CD4-positive, alpha-beta T cell (primary cell): ENCODE measurements at regions not wholly inside any gene's neighbourhood (a gene's known extent, or its start where the extent isn't known, plus 50 kb on each side); places are given as distances from the start of the nearest gene placed in this dataset.

ENCODE experiments used
- ATAC-seq: fragments of 200-7000 bp; cut with Tn5 transposase; one replicate; pipeline ENCODE4 v1.10.0; 2022; ENCODE audit warnings: mild to moderate bottlenecking; ENCODE audit not compliant: poor library complexity
- CTCF ChIA-PET: fragments of 350-600 bp; sonication (Branson Sonifier 250); formaldehyde crosslinking; loops from one replicate; lab custom pipeline; 2021; ENCODE audit warnings: antibody characterized with exemption, inconsistent platforms; lab: Charles Lee
- POLR2A ChIA-PET: fragments of 350-600 bp; sonication (Branson Sonifier 250); formaldehyde crosslinking; loops from one replicate; lab custom pipeline; 2021; ENCODE audit warnings: antibody characterized with exemption, inconsistent platforms; lab: Charles Lee
- DNase-seq, 14 experiments: peaks; one replicate each; pipeline ENCODE4 v3.0.0-alpha.2; 2013 to 2020; ENCODE audit warnings: mixed read lengths in 2 of 14
- H3K27ac ChIP-seq, 2 donors: one replicate each; pipeline versions ENCODE4 v1.5.1 to v1.7.0; 2013; ENCODE audit warnings: low read length in 2 of 2, low read depth in 1 of 2, mild to moderate bottlenecking in 1 of 2
- H3K27me3 ChIP-seq, 2 experiments: 1 replicate in 1 of 2; 2 replicates in 1 of 2; pipeline versions ENCODE4 v1.6.1 to v1.7.0; 2013; ENCODE audit warnings: low read length in 2 of 2, control low read depth in 1 of 2, mild to moderate bottlenecking in 1 of 2, moderate library complexity in 1 of 2; ENCODE audit not compliant: insufficient read depth in 2 of 2, control insufficient read depth in 1 of 2
- H3K36me3 ChIP-seq: one replicate; pipeline ENCODE4 v1.6.1; 2013; ENCODE audit warnings: low read length, control low read depth; ENCODE audit not compliant: insufficient read depth
- H3K4me1 ChIP-seq: one replicate; pipeline ENCODE4 v1.6.1; 2013; ENCODE audit warnings: low read length, control low read depth; ENCODE audit not compliant: insufficient read depth
- H3K4me3 ChIP-seq: one replicate; pipeline ENCODE4 v1.5.1; 2013; ENCODE audit warnings: mild to moderate bottlenecking, low read length, moderate library complexity
- H3K9me3 ChIP-seq, 2 experiments: 1 replicate in 1 of 2; 2 replicates in 1 of 2; pipeline versions ENCODE4 v1.6.1 to v1.7.0; 2013; ENCODE audit warnings: low read length in 2 of 2, mild to moderate bottlenecking in 2 of 2, control low read depth in 1 of 2, moderate library complexity in 1 of 2; ENCODE audit not compliant: control insufficient read depth in 1 of 2, insufficient read depth in 1 of 2
- H3K27ac Mint-ChIP-seq: one replicate; pipeline ENCODE4 v1.8.0; 2020; ENCODE audit warnings: mixed read lengths
- H3K27me3 Mint-ChIP-seq: one replicate; pipeline ENCODE4 v1.8.0; 2021; ENCODE audit warnings: mixed read lengths
- H3K36me3 Mint-ChIP-seq: one replicate; pipeline ENCODE4 v1.8.0; 2021; ENCODE audit warnings: low read depth, mixed read lengths
- H3K4me1 Mint-ChIP-seq: one replicate; pipeline ENCODE4 v1.8.0; 2021; ENCODE audit warnings: low read depth, mixed read lengths
- H3K4me3 Mint-ChIP-seq: one replicate; pipeline ENCODE4 v1.8.0; 2020; ENCODE audit warnings: mild to moderate bottlenecking, mixed read lengths
- H3K9me3 Mint-ChIP-seq: one replicate; pipeline ENCODE4 v1.8.0; 2020; ENCODE audit warnings: mixed read lengths
- CTCF ChIP-seq: fragments of 200-600 bp; IDR thresholded peaks from one replicate; pipeline ENCODE4 v1.8.0; 2022; ENCODE audit warnings: antibody characterized with exemption, mild to moderate bottlenecking
- intact Hi-C, 2 experiments: fragments of 100-400 bp; cut with DNase I in 1 of 2; cut with micrococcal nuclease in 1 of 2; formaldehyde crosslinking; loops; one replicate each; pipeline versions ENCODE4 v1.15.1 to v1.9.0; 2023 to 2025; cut with DNase I, micrococcal nuclease

DNA sequence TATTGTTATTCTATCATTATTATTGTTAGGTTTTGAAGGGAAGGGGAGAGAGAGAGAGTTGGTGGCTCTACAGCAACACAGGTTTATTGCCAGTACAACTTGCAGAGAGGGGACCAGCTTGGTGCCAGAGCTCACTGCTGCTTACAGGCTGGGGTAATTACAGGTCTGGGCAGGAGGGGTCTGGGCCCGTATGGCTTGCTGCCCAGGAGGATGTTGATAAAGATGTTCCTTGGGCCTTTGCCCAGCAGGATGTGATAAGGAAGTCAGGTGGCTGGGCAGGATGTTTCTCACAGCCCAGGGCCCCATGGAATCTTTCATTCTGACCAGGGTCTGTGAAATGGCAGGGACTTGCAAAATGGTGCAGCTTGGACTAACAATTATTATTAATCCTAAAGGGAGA, 64.2 kb upstream of the ZNF599 start:
- POLR2A ChIA-PET = interaction anchor here (2.2 kb wide), 1 partner anchor 23 kb away, joined by 8 read pairs; no protein-coding TSS in a partner anchor
- Histone ChIP-seq H3K36me3 (no peaks in the 10 kb centered on the region), H3K4me1 (peaks cover 12% of the 10 kb centered on the region), H3K4me3 (no peak overlapping the region), H3K27me3 (no peaks in the 10 kb centered on the region), H3K27ac (no peak overlapping the region), H3K9me3 (peaks cover 0 to 16% of the 10 kb centered on the region in 2 experiments)
- CTCF ChIA-PET = no interaction called here
- no peaks in the 10 kb centered on the region for H3K9me3 Mint-ChIP-seq
- H3K4me3 Mint-ChIP-seq = no peak overlapping the region
- DNase-seq = no peak
- H3K4me1 Mint-ChIP-seq = peaks cover 26% of the 10 kb centered on the region
- no peaks in the 10 kb centered on the region for H3K27me3 Mint-ChIP-seq
- TF ChIP-seq CTCF = no peak
- no peaks in the 10 kb centered on the region for H3K36me3 Mint-ChIP-seq
- no peak overlapping the region for H3K27ac Mint-ChIP-seq
- no peak for ATAC-seq
- intact Hi-C loops = loop anchor here in 1 of 2 experiments (5.0 kb wide), 3 partner anchors 90 to 255 kb away; partner anchors contain the start of gene ZNF30

DNA sequence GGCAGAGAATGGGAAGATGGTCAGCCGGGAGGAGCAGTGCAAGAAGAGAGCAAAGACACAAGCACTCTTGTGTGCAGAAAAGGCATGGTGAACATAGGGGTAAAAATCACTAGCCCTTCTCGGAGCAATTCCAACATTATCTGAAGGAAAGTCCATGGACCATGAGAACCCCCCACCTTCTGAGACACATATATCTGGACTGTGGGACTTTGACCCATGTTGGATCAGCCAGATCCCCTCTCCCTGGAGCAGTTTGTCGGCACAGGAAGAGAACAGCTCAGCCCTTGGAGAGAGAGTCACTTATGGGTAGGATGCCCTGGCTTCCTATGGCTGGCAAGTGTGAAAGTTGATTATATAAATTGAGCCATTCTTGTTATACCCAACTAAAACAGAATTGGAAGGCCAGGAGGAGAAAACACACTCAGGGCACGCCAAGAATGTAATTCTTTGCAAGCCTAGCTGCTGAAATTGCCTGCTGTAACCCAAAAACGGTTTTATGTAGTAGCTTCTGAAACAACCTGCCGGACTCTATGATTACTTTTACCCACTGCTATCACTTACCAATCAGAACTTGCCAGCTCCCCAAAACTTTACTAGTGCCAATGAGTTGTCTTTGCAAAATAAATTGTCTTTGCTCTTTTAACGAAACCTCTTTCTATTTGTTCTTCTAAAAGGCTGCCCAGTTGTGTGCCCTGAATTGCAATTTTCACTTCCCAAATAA, 62.8 kb upstream of the ZNF599 start:
- no peaks in the 10 kb centered on the region for H3K36me3 Mint-ChIP-seq
- DNase-seq (no peak), ATAC-seq (no peak)
- peaks cover 21% of the 10 kb centered on the region for H3K4me1 Mint-ChIP-seq
- no peak overlapping the region for H3K4me3 Mint-ChIP-seq
- no peak overlapping the region for H3K27ac Mint-ChIP-seq
- intact Hi-C loops = loop anchor here in 1 of 2 experiments (5.0 kb wide), 3 partner anchors 92 to 257 kb away; partner anchors contain the start of gene ZNF30
- no peaks in the 10 kb centered on the region for H3K36me3 ChIP-seq
- no peaks in the 10 kb centered on the region for H3K27me3 ChIP-seq
- no peak for TF ChIP-seq CTCF
- no peaks in the 10 kb centered on the region for H3K27me3 Mint-ChIP-seq
- ChIA-PET CTCF (no interaction called here), POLR2A (no interaction called here)
- H3K9me3 ChIP-seq = peaks cover 0 to 16% of the 10 kb centered on the region in 2 experiments
- no peak overlapping the region for H3K27ac ChIP-seq
- H3K4me3 ChIP-seq = no peak overlapping the region
- peaks cover 12% of the 10 kb centered on the region for H3K4me1 ChIP-seq
- H3K9me3 Mint-ChIP-seq = no peaks in the 10 kb centered on the region

GRCh38 chr19:34834472-34835061, 61.6 kb upstream of the ZNF599 start:
- intact Hi-C loops = loop anchor here in 1 of 2 experiments (5.0 kb wide), 3 partner anchors 93 to 258 kb away; partner anchors contain the start of gene ZNF30
- no peak for ATAC-seq
- no peak for DNase-seq
- Histone ChIP-seq H3K4me3 (no peak overlapping the region), H3K27ac (no peak overlapping the region), H3K36me3 (no peaks in the 10 kb centered on the region), H3K9me3 (peaks cover 0 to 16% of the 10 kb centered on the region in 2 experiments), H3K4me1 (peaks cover 12% of the 10 kb centered on the region), H3K27me3 (no peaks in the 10 kb centered on the region)
- H3K27ac Mint-ChIP-seq = no peak overlapping the region
- no peaks in the 10 kb centered on the region for H3K36me3 Mint-ChIP-seq
- no peak for TF ChIP-seq CTCF
- H3K9me3 Mint-ChIP-seq = no peaks in the 10 kb centered on the region
- peaks cover 17% of the 10 kb centered on the region for H3K4me1 Mint-ChIP-seq
- CTCF ChIA-PET = no interaction called here
- POLR2A ChIA-PET = no interaction called here
- no peak overlapping the region for H3K4me3 Mint-ChIP-seq
- H3K27me3 Mint-ChIP-seq = no peaks in the 10 kb centered on the region
